IMR-90 (cell line): ENCODE measurements at regions not wholly inside any gene's neighbourhood (a gene's known extent, or its start where the extent isn't known, plus 50 kb on each side); places are given as distances from the start of the nearest gene placed in this dataset.

ENCODE experiments used
- ATAC-seq: fragments of 200-7000 bp; cut with Tn5 transposase; 2 replicates; pipeline ENCODE4 v1.9.1; 2020; ENCODE audit warnings: low read depth, mild to moderate bottlenecking, moderate library complexity
- BruUV-seq: library from RNA; stranded (reverse); fragments of 400-500 nt; replicated peaks from 2 replicates; lab custom pipeline; 2021; lab: Mats Ljungman, UMichigan
- CTCF ChIA-PET: fragments of 300-600 bp; formaldehyde crosslinking; extraction: SDS; loops from one replicate; lab custom pipeline; 2021; ENCODE audit warnings: antibody characterized with exemption; lab: Yijun Ruan, JAX
- POLR2A ChIA-PET: fragments of 300-600 bp; sonication (Branson Sonifier 250); formaldehyde crosslinking; loops from one replicate; lab custom pipeline; 2022; ENCODE audit warnings: antibody characterized with exemption; ENCODE audit not compliant: unreplicated experiment; lab: Charles Lee
- DNase-seq: peaks from one replicate; pipeline ENCODE4 v3.0.0; 2013
- H2AFZ ChIP-seq: replicated peaks from 2 replicates; pipeline ENCODE3; 2013; ENCODE audit warnings: low read length, mild to moderate bottlenecking; ENCODE audit not compliant: poor library complexity
- H2AK5ac ChIP-seq: 2 replicates; pipeline ENCODE4 v1.6.1; 2013; ENCODE audit warnings: low read depth, low read length, inconsistent platforms
- H2AK9ac ChIP-seq: replicated peaks from 2 replicates; pipeline ENCODE3; 2013; ENCODE audit warnings: mild to moderate bottlenecking, low read depth, low read length, moderate library complexity; ENCODE audit not compliant: poor library complexity
- H2BK120ac ChIP-seq: 2 replicates; pipeline ENCODE4 v1.6.1; 2013; ENCODE audit warnings: low read depth, low read length, inconsistent platforms
- H2BK15ac ChIP-seq: 3 replicates; pipeline ENCODE4 v1.6.1; 2013; ENCODE audit warnings: low read depth, low read length, inconsistent platforms
- H2BK20ac ChIP-seq: 2 replicates; pipeline ENCODE4 v1.6.1; 2013; ENCODE audit warnings: low read depth, mild to moderate bottlenecking, inconsistent platforms, low read length, moderate library complexity
- H2BK5ac ChIP-seq: 2 replicates; pipeline ENCODE4 v1.6.1; 2013; ENCODE audit warnings: mild to moderate bottlenecking, low read depth, low read length, inconsistent platforms; ENCODE audit not compliant: poor library complexity, severe bottlenecking
- H3K14ac ChIP-seq: replicated peaks from 2 replicates; pipeline ENCODE4 v1.6.1; 2013; ENCODE audit warnings: low read depth, low read length, inconsistent platforms
- H3K18ac ChIP-seq: 2 replicates; pipeline ENCODE4 v1.6.1; 2013; ENCODE audit warnings: low read depth, low read length, control low read depth
- H3K23ac ChIP-seq: 2 replicates; pipeline ENCODE4 v1.6.1; 2013; ENCODE audit warnings: low read depth, low read length, inconsistent platforms
- H3K27ac ChIP-seq: 2 replicates; pipeline ENCODE4 v1.5.1; 2013; ENCODE audit warnings: mild to moderate bottlenecking, control low read depth, low read length; ENCODE audit not compliant: insufficient read depth
- H3K27me3 ChIP-seq: 2 replicates; pipeline ENCODE4 v1.6.1; 2013; ENCODE audit warnings: low read length; ENCODE audit not compliant: control insufficient read depth, insufficient read depth
- H3K36me3 ChIP-seq: 2 replicates; pipeline ENCODE4 v1.6.1; 2013; ENCODE audit warnings: low read length, mixed read lengths; ENCODE audit not compliant: control insufficient read depth, insufficient read depth
- H3K4ac ChIP-seq: 2 replicates; pipeline ENCODE4 v1.6.1; 2013; ENCODE audit warnings: low read depth, low read length, inconsistent platforms
- H3K4me1 ChIP-seq: 2 replicates; pipeline ENCODE4 v1.6.1; 2013; ENCODE audit warnings: low read length, mixed read lengths; ENCODE audit not compliant: control insufficient read depth, insufficient read depth
- H3K4me2 ChIP-seq: 2 replicates; pipeline ENCODE4 v1.6.1; 2013; ENCODE audit warnings: low read depth, mild to moderate bottlenecking, control low read depth, low read length, moderate library complexity
- H3K4me3 ChIP-seq: 2 replicates; pipeline ENCODE4 v1.5.1; 2013; ENCODE audit warnings: low read depth, mild to moderate bottlenecking, control low read depth, low read length, moderate library complexity; ENCODE audit not compliant: insufficient read depth
- H3K56ac ChIP-seq: 2 replicates; pipeline ENCODE4 v1.6.1; 2013; ENCODE audit warnings: low read length, inconsistent platforms; ENCODE audit not compliant: insufficient read depth; ENCODE audit errors: extremely low read depth
- H3K79me1 ChIP-seq, 2 experiments: 2 replicates each; pipeline ENCODE4 v1.6.1; 2013; ENCODE audit warnings: low read length in 2 of 2, inconsistent platforms in 1 of 2, low read depth in 1 of 2
- H3K9ac ChIP-seq: 2 replicates; pipeline ENCODE4 v1.6.1; 2013; ENCODE audit warnings: low read depth, low read length, control low read depth
- H3K9me1 ChIP-seq: 2 replicates; pipeline ENCODE4 v1.6.1; 2013; ENCODE audit warnings: low read length, inconsistent platforms; ENCODE audit not compliant: insufficient read depth
- H3K9me3 ChIP-seq: 2 replicates; pipeline ENCODE4 v1.6.1; 2013; ENCODE audit warnings: low read length; ENCODE audit not compliant: control insufficient read depth, insufficient read depth
- H4K20me1 ChIP-seq: 2 replicates; pipeline ENCODE4 v1.6.1; 2013; ENCODE audit warnings: low read length, inconsistent platforms; ENCODE audit not compliant: insufficient read depth
- H4K5ac ChIP-seq: 2 replicates; pipeline ENCODE4 v1.6.1; 2013; ENCODE audit warnings: mild to moderate bottlenecking, low read depth, low read length, control low read depth
- H4K8ac ChIP-seq, 2 experiments: 2 replicates each; pipeline ENCODE4 v1.6.1; 2013; ENCODE audit warnings: low read depth in 2 of 2, low read length in 2 of 2, control low read depth in 1 of 2, inconsistent platforms in 1 of 2
- H4K91ac ChIP-seq: 2 replicates; pipeline ENCODE4 v1.6.1; 2013; ENCODE audit warnings: low read depth, low read length, inconsistent platforms; ENCODE audit not compliant: insufficient read depth
- BHLHE40 ChIP-seq: fragments of 150-350 bp; IDR thresholded peaks from 2 replicates; pipeline ENCODE4 v1.6.1; 2016; ENCODE audit warnings: mild to moderate bottlenecking, low read depth, low read length
- CEBPB ChIP-seq: IDR thresholded peaks from 2 replicates; pipeline ENCODE4 v1.6.1; 2012; ENCODE audit warnings: low read depth, low read length, improper control_type of control experiment
- CHD1 ChIP-seq: IDR thresholded peaks from 2 replicates; pipeline ENCODE4 v1.6.1; 2012; ENCODE audit warnings: low read depth, low read length, improper control_type of control experiment
- FOS ChIP-seq: fragments of 150-350 bp; IDR thresholded peaks from 2 replicates; pipeline ENCODE4 v1.6.1; 2016; ENCODE audit warnings: low read depth, low read length
- MAFK ChIP-seq: IDR thresholded peaks from 2 replicates; pipeline ENCODE4 v1.6.1; 2012; ENCODE audit warnings: low read depth, low read length, improper control_type of control experiment
- MAZ ChIP-seq: IDR thresholded peaks from 2 replicates; pipeline ENCODE4 v1.6.1; 2012; ENCODE audit warnings: low read depth, mild to moderate bottlenecking, low read length, improper control_type of control experiment, moderate library complexity, borderline replicate concordance
- MXI1 ChIP-seq: IDR thresholded peaks from 2 replicates; pipeline ENCODE4 v1.6.1; 2012; ENCODE audit warnings: low read depth, mild to moderate bottlenecking, low read length, moderate library complexity, borderline replicate concordance
- NFE2L2 ChIP-seq: fragments of 150-350 bp; IDR thresholded peaks from 2 replicates; pipeline ENCODE4 v1.6.1; 2016; ENCODE audit warnings: low read depth, mild to moderate bottlenecking, low read length
- POLR2A ChIP-seq: IDR thresholded peaks from 2 replicates; pipeline ENCODE4 v1.6.1; 2012; ENCODE audit warnings: mild to moderate bottlenecking, low read depth, low read length
- RAD21 ChIP-seq: IDR thresholded peaks from 2 replicates; pipeline ENCODE4 v1.6.1; 2012; ENCODE audit warnings: low read length, improper control_type of control experiment
- RCOR1 ChIP-seq: IDR thresholded peaks from 2 replicates; pipeline ENCODE4 v1.6.1; 2012; ENCODE audit warnings: mild to moderate bottlenecking, low read length, improper control_type of control experiment; ENCODE audit not compliant: insufficient replicate concordance
- RFX5 ChIP-seq: IDR thresholded peaks from 2 replicates; pipeline ENCODE4 v1.8.0; 2012; ENCODE audit warnings: low read depth, mild to moderate bottlenecking, low read length, moderate library complexity
- SMC3 ChIP-seq: fragments of 150-350 bp; IDR thresholded peaks from 2 replicates; pipeline ENCODE4 v1.6.1; 2016; ENCODE audit warnings: low read depth, mild to moderate bottlenecking, antibody characterized with exemption, low read length, moderate library complexity
- WGBS, 2 experiments: methylation state at CpG; one replicate each; pipeline versions ENCODE4 v1.1.5 to v1.1.7; 2013; ENCODE audit warnings: missing lambda C conversion rate in 2 of 2; ENCODE audit not compliant: insufficient read length in 1 of 2; ENCODE audit errors: extremely low coverage in 2 of 2; 5-methylcytosine and 5-hydroxymethylcytosine counted together
- dilution Hi-C: fragments of 300-500 bp; cut with HindIII; formaldehyde crosslinking; loops from one replicate; pipeline ENCODE4 v1.14.3; 2018; ENCODE audit warnings: low sequenced_read_pairs; ENCODE audit not compliant: unreplicated experiment
- in situ Hi-C: fragments of 300-500 bp; cut with MboI; formaldehyde crosslinking; loops from 3 replicates; pipeline ENCODE4 v1.14.3; 2019; ENCODE audit warnings: low sequenced_read_pairs, inconsistent platforms, mixed read lengths
- intact Hi-C: fragments of 100-400 bp; cut with micrococcal nuclease; formaldehyde crosslinking; loops from 2 replicates; pipeline ENCODE4 v1.10.0; 2022
- TF ChIP-seq, protein P1 (sequence below): fragments of 150-350 bp; IDR thresholded peaks from 2 replicates; pipeline ENCODE4 v1.6.1; 2016; ENCODE audit warnings: low read depth, mild to moderate bottlenecking, low read length, moderate library complexity, borderline replicate concordance
- TF ChIP-seq, protein P2 (sequence below): conservative IDR thresholded peaks from 2 replicates; pipeline ENCODE4 v1.5.1; 2012; ENCODE audit warnings: mild to moderate bottlenecking, low read depth, low read length, improper control_type of control experiment
- TF ChIP-seq, protein P3 (sequence below): fragments of 150-350 bp; IDR thresholded peaks from 2 replicates; pipeline ENCODE4 v1.6.1; 2017; ENCODE audit warnings: mild to moderate bottlenecking, antibody characterized with exemption, low read length, low read depth

DNA sequence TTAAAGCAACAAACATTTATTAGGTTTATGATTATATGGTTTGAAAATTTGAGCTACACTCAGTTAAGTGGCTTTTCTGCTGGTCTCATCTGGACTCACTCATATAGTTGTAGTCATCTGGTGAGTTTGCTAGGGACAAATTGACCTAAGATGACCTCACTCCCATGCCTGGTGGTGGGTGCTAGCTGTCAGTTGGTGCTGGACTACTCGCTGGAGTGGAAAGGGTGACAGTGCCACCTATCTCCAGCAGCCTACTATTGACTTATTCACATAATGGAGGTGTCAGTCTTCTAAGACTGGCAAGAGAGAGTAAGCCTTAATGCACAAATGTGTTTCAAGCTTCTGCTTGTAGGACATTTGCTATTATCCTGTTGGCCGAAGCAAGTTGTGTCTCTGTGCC is 88.2 kb downstream of the TASL start:
- Histone ChIP-seq H3K56ac (no peak overlapping the region), H3K27me3 (no peaks in the 10 kb centered on the region), H3K9ac (no peak overlapping the region), H4K5ac (no peak overlapping the region), H3K9me1 (no peaks in the 10 kb centered on the region), H2AFZ (no peak overlapping the region), H3K27ac (no peak overlapping the region), H3K18ac (no peak overlapping the region), H3K4me1 (no peaks in the 10 kb centered on the region), H2BK120ac (no peak overlapping the region), H4K8ac (no peak overlapping the region), H3K9me3 (no peaks in the 10 kb centered on the region), H2AK9ac (no peak overlapping the region), H3K79me1 (no peaks in the 10 kb centered on the region), H3K4me2 (no peak overlapping the region), H2AK5ac (no peak overlapping the region), H2BK15ac (no peak overlapping the region), H3K36me3 (no peaks in the 10 kb centered on the region), H3K4ac (no peak overlapping the region), H3K14ac (no peak overlapping the region), H3K4me3 (no peak overlapping the region), H2BK5ac (no peak overlapping the region), H2BK20ac (no peak overlapping the region), H3K23ac (no peak overlapping the region), H4K91ac (no peak overlapping the region), H4K20me1 (no peaks in the 10 kb centered on the region)
- no CpG with 5 or more reads among the region's 2 CpGs for WGBS, 2 experiments
- TF ChIP-seq RAD21: no peak
- no peak for TF ChIP-seq CHD1
- TF ChIP-seq POLR2A: no peak
- TF ChIP-seq CEBPB: no peak
- TF ChIP-seq FOS: no peak
- no peak for TF ChIP-seq RFX5
- TF ChIP-seq MAFK: no peak
- TF ChIP-seq, protein P1, sequence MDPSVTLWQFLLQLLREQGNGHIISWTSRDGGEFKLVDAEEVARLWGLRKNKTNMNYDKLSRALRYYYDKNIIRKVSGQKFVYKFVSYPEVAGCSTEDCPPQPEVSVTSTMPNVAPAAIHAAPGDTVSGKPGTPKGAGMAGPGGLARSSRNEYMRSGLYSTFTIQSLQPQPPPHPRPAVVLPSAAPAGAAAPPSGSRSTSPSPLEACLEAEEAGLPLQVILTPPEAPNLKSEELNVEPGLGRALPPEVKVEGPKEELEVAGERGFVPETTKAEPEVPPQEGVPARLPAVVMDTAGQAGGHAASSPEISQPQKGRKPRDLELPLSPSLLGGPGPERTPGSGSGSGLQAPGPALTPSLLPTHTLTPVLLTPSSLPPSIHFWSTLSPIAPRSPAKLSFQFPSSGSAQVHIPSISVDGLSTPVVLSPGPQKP: no peak
- no peak for TF ChIP-seq BHLHE40
- no peak for TF ChIP-seq MXI1
- TF ChIP-seq NFE2L2: no peak
- TF ChIP-seq, protein P2, sequence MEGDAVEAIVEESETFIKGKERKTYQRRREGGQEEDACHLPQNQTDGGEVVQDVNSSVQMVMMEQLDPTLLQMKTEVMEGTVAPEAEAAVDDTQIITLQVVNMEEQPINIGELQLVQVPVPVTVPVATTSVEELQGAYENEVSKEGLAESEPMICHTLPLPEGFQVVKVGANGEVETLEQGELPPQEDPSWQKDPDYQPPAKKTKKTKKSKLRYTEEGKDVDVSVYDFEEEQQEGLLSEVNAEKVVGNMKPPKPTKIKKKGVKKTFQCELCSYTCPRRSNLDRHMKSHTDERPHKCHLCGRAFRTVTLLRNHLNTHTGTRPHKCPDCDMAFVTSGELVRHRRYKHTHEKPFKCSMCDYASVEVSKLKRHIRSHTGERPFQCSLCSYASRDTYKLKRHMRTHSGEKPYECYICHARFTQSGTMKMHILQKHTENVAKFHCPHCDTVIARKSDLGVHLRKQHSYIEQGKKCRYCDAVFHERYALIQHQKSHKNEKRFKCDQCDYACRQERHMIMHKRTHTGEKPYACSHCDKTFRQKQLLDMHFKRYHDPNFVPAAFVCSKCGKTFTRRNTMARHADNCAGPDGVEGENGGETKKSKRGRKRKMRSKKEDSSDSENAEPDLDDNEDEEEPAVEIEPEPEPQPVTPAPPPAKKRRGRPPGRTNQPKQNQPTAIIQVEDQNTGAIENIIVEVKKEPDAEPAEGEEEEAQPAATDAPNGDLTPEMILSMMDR: no peak
- TF ChIP-seq, protein P3, sequence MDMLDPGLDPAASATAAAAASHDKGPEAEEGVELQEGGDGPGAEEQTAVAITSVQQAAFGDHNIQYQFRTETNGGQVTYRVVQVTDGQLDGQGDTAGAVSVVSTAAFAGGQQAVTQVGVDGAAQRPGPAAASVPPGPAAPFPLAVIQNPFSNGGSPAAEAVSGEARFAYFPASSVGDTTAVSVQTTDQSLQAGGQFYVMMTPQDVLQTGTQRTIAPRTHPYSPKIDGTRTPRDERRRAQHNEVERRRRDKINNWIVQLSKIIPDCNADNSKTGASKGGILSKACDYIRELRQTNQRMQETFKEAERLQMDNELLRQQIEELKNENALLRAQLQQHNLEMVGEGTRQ: no peak
- no peak for TF ChIP-seq RCOR1
- no peak for TF ChIP-seq MAZ
- no peak for TF ChIP-seq SMC3
- intact Hi-C loops (loop anchor here (5.0 kb wide), 1 partner anchor 347 kb away; no protein-coding TSS in a partner anchor), in situ Hi-C loops (no loop called here), dilution Hi-C loops (no loop called here)
- ChIA-PET POLR2A (no interaction called here), CTCF (no interaction called here)
- DNase-seq: no peak
- ATAC-seq: no peak
- BruUV-seq: no TSS peak
